CD14-positive monocyte (primary cell): ENCODE measurements at regions not wholly inside any gene's neighbourhood (a gene's known extent, or its start where the extent isn't known, plus 50 kb on each side); places are given as distances from the start of the nearest gene placed in this dataset.

Experiments
- DNase-seq, 3 donors: peaks; one replicate each; pipeline ENCODE4 v3.0.0-alpha.2; 2011 to 2022
- H2AFZ ChIP-seq: 2 replicates; pipeline ENCODE4 v1.6.0; 2012; ENCODE audit warnings: mild to moderate bottlenecking, low read depth, low read length, inconsistent platforms; ENCODE audit not compliant: insufficient read depth, poor library complexity, severe bottlenecking
- H3K27ac ChIP-seq, 2 donors: 1 replicate in 1 of 2; 2 replicates in 1 of 2; pipeline ENCODE4 v1.5.1; 2012 to 2013; ENCODE audit warnings: low read length in 2 of 2, control low read depth in 1 of 2, inconsistent platforms in 1 of 2, low read depth in 1 of 2, mild to moderate bottlenecking in 1 of 2
- H3K27me3 ChIP-seq, 2 donors: one replicate each; pipeline versions ENCODE4 v1.6.0 to v1.6.1; 2011 to 2013; ENCODE audit warnings: low read length in 2 of 2; ENCODE audit not compliant: control insufficient read depth in 2 of 2, insufficient read depth in 2 of 2
- H3K36me3 ChIP-seq, 2 donors: replicated peaks in 1 of 2; 1 replicate in 1 of 2; 2 replicates in 1 of 2; pipeline versions ENCODE4 v1.5.1 to v1.6.1; 2012 to 2013; ENCODE audit warnings: low read length in 2 of 2, control low read depth in 1 of 2, inconsistent platforms in 1 of 2, mild to moderate bottlenecking in 1 of 2; ENCODE audit not compliant: insufficient read depth in 2 of 2, control insufficient read depth in 1 of 2
- H3K4me1 ChIP-seq, 2 donors: 1 replicate in 1 of 2; 2 replicates in 1 of 2; pipeline versions ENCODE4 v1.5.1 to v1.6.1; 2012 to 2013; ENCODE audit warnings: low read length in 2 of 2, control low read depth in 1 of 2, inconsistent platforms in 1 of 2, mild to moderate bottlenecking in 1 of 2, moderate library complexity in 1 of 2; ENCODE audit not compliant: insufficient read depth in 2 of 2, control insufficient read depth in 1 of 2
- H3K4me2 ChIP-seq: replicated peaks from 2 replicates; pipeline ENCODE3; 2012; ENCODE audit warnings: low read length, moderate library complexity, mild to moderate bottlenecking; ENCODE audit not compliant: poor library complexity, severe bottlenecking; ENCODE audit errors: extremely low read depth
- H3K4me3 ChIP-seq, 3 experiments: fragments of 200-600 bp in 1 of 3; sonication (generic) in 1 of 3; replicated peaks in 1 of 3; 1 replicate in 2 of 3; 2 replicates in 1 of 3; pipeline ENCODE4 v1.5.1; 2011 to 2013; ENCODE audit warnings: low read length in 3 of 3, mild to moderate bottlenecking in 3 of 3, control low read depth in 2 of 3, low read depth in 2 of 3, inconsistent platforms in 1 of 3, moderate library complexity in 1 of 3
- H3K79me2 ChIP-seq: 2 replicates; pipeline ENCODE4 v1.6.0; 2012; ENCODE audit warnings: mild to moderate bottlenecking, control low read depth, inconsistent platforms, low read length, moderate library complexity; ENCODE audit not compliant: insufficient read depth
- H3K9ac ChIP-seq: 2 replicates; pipeline ENCODE4 v1.6.0; 2017; ENCODE audit warnings: low read length, mild to moderate bottlenecking; ENCODE audit not compliant: insufficient read depth, poor library complexity, severe bottlenecking
- H3K9me3 ChIP-seq, 2 donors: replicated peaks in 1 of 2; 1 replicate in 1 of 2; 2 replicates in 1 of 2; pipeline versions ENCODE4 v1.5.1 to v1.6.1; 2012 to 2013; ENCODE audit warnings: low read length in 2 of 2, control low read depth in 1 of 2; ENCODE audit not compliant: control insufficient read depth in 1 of 2, insufficient read depth in 1 of 2
- H4K20me1 ChIP-seq: 2 replicates; pipeline ENCODE4 v1.6.0; 2012; ENCODE audit warnings: mild to moderate bottlenecking, low read length, control low read depth, moderate library complexity; ENCODE audit not compliant: insufficient read depth
- H3K27ac Mint-ChIP-seq, 7 donors: one replicate each; pipeline ENCODE4 v1.8.0; 2020; ENCODE audit warnings: mild to moderate bottlenecking in 7 of 7, mixed read lengths in 7 of 7, moderate library complexity in 6 of 7, inconsistent platforms in 2 of 7
- H3K27me3 Mint-ChIP-seq, 3 donors: one replicate each; pipeline ENCODE4 v1.8.0; 2021 to 2022; ENCODE audit warnings: low read depth in 3 of 3, mild to moderate bottlenecking in 3 of 3, mixed read lengths in 3 of 3, moderate library complexity in 3 of 3, inconsistent platforms in 1 of 3
- H3K36me3 Mint-ChIP-seq, 2 donors: one replicate each; pipeline ENCODE4 v1.8.0; 2020; ENCODE audit warnings: mixed read lengths in 2 of 2, inconsistent platforms in 1 of 2, mild to moderate bottlenecking in 1 of 2
- H3K4me1 Mint-ChIP-seq: one replicate; pipeline ENCODE4 v1.8.0; 2020; ENCODE audit warnings: mild to moderate bottlenecking, mixed read lengths
- H3K4me3 Mint-ChIP-seq, 2 donors: one replicate each; pipeline ENCODE4 v1.8.0; 2020; ENCODE audit warnings: mild to moderate bottlenecking in 2 of 2, mixed read lengths in 2 of 2, moderate library complexity in 1 of 2
- H3K9me3 Mint-ChIP-seq, 7 donors: one replicate each; pipeline ENCODE4 v1.8.0; 2020 to 2022; ENCODE audit warnings: mixed read lengths in 7 of 7, mild to moderate bottlenecking in 6 of 7, moderate library complexity in 6 of 7, inconsistent platforms in 2 of 7
- WGBS: methylation state at CpG from one replicate; pipeline ENCODE4 v1.1.5; 2013; ENCODE audit warnings: missing lambda C conversion rate; ENCODE audit not compliant: insufficient coverage; 5-methylcytosine and 5-hydroxymethylcytosine counted together
- intact Hi-C, 2 donors: fragments of 100-400 bp; cut with micrococcal nuclease; formaldehyde crosslinking; loops; one replicate each; pipeline versions ENCODE4 v1.15.0 to v1.15.1; 2023
- TF ChIP-seq, protein P1 (sequence below): fragments of 200-600 bp; IDR thresholded peaks from one replicate; pipeline ENCODE4 v1.8.0; 2022; ENCODE audit warnings: antibody characterized with exemption, mild to moderate bottlenecking

- H3K27ac ChIP-seq = no peak overlapping the region
- H3K9me3 ChIP-seq = peaks cover 4 to 5% of the 10 kb centered on the region in 2 donors
- no peak for DNase-seq
- intact Hi-C loops = no loop called here
- Mint-ChIP-seq H3K27ac (no peak overlapping the region), H3K9me3 (peaks cover 2 to 6% (median 3%) of the 10 kb centered on the region in 7 donors), H3K36me3 (no peaks in the 10 kb centered on the region), H3K4me1 (no peaks in the 10 kb centered on the region), H3K27me3 (no peaks in the 10 kb centered on the region), H3K4me3 (no peak overlapping the region)
- H3K79me2 ChIP-seq = no peaks in the 10 kb centered on the region
- H3K9ac ChIP-seq = no peak overlapping the region
- no peaks in the 10 kb centered on the region for H3K4me1 ChIP-seq
- H3K36me3 ChIP-seq = no peaks in the 10 kb centered on the region
- TF ChIP-seq, protein P1, sequence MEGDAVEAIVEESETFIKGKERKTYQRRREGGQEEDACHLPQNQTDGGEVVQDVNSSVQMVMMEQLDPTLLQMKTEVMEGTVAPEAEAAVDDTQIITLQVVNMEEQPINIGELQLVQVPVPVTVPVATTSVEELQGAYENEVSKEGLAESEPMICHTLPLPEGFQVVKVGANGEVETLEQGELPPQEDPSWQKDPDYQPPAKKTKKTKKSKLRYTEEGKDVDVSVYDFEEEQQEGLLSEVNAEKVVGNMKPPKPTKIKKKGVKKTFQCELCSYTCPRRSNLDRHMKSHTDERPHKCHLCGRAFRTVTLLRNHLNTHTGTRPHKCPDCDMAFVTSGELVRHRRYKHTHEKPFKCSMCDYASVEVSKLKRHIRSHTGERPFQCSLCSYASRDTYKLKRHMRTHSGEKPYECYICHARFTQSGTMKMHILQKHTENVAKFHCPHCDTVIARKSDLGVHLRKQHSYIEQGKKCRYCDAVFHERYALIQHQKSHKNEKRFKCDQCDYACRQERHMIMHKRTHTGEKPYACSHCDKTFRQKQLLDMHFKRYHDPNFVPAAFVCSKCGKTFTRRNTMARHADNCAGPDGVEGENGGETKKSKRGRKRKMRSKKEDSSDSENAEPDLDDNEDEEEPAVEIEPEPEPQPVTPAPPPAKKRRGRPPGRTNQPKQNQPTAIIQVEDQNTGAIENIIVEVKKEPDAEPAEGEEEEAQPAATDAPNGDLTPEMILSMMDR = no peak
- no peaks in the 10 kb centered on the region for H3K27me3 ChIP-seq
- WGBS = no CpG with 5 or more reads among the region's 4 CpGs
- H2AFZ ChIP-seq = no peak overlapping the region
- no peak overlapping the region for H3K4me3 ChIP-seq
- no peaks in the 10 kb centered on the region for H4K20me1 ChIP-seq
- no peak overlapping the region for H3K4me2 ChIP-seq
Observed at GRCh38 chr13:84200971-84201370, 318.7 kb upstream of the SLITRK1 start.

DNA sequence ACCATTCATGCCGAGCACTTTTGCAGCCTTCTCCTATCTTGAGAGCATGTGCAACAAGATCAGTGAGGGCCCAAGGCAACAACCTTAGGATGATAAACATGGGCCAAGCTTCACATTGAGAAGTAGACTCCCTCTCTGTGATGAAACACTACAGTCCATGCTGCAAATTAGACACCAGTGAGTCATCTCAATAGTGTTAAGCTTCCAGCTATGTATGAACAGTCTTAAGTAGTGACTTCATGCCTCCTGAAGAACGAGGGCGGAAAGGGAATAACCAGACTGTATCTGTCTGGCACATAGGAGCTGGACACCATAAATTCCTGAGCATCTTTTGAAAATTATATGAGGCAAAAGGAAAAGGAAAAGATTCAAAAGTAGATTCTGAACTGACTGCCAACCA, 309.9 kb upstream of the SLITRK1 start:
- H3K27ac ChIP-seq = no peak overlapping the region
- no peak overlapping the region for H3K9ac ChIP-seq
- intact Hi-C loops = no loop called here
- TF ChIP-seq, protein P1 = no peak
- no peak overlapping the region for H2AFZ ChIP-seq
- Mint-ChIP-seq H3K4me3 (no peak overlapping the region), H3K36me3 (no peaks in the 10 kb centered on the region), H3K27ac (no peak overlapping the region), H3K4me1 (no peaks in the 10 kb centered on the region), H3K9me3 (peaks cover 0 to 9% (median 6%) of the 10 kb centered on the region in 7 donors), H3K27me3 (no peaks in the 10 kb centered on the region)
- DNase-seq = no peak
- WGBS = 88% methylated on average over 3 of the region's 3 CpGs
- no peaks in the 10 kb centered on the region for H3K27me3 ChIP-seq
- H3K4me3 ChIP-seq = no peak overlapping the region
- no peaks in the 10 kb centered on the region for H4K20me1 ChIP-seq
- H3K79me2 ChIP-seq = no peaks in the 10 kb centered on the region
- H3K4me1 ChIP-seq = no peaks in the 10 kb centered on the region
- H3K4me2 ChIP-seq = no peak overlapping the region
- H3K9me3 ChIP-seq = peaks cover 4 to 7% of the 10 kb centered on the region in 2 donors
- no peaks in the 10 kb centered on the region for H3K36me3 ChIP-seq
